ENCODE measurements at regions not wholly inside any gene's neighbourhood (a gene's known extent, or its start where the extent isn't known, plus 50 kb on each side); places are given as distances from the start of the nearest gene placed in this dataset.

GRCh38 chr3:72102112-72102616 lies 317.2 kb upstream of the PROK2 start:
- peaks cover 0 to 2% (median 0%) of the 10 kb centered on the region in 4 experiments; a peak in 1 of 7 replicates for H3K4me1 ChIP-seq (replicated peaks in 1 of 4; ENCODE audit: control insufficient read depth in 3 of 4, insufficient read depth in 4 of 4, low read length in 3 of 4)
- H4K8ac ChIP-seq (ENCODE audit: extremely low read depth, insufficient read depth, low read length) = peak overlapping the region; percentile 21; the same call in 1 of the 2 replicates
- ChIA-PET CTCF (ENCODE audit: partially characterized antibody) (interaction anchor here (1.4 to 2.3 kb wide), 4 partner anchors 8 to 147 kb away, joined by 4 to 6 read pairs (median 4); no protein-coding TSS in a partner anchor), POLR2A (ENCODE audit: partially characterized antibody) (no interaction called here)
- no peak overlapping the region for H2AK5ac ChIP-seq (ENCODE audit: low read depth, low read length)
- H2BK120ac ChIP-seq (replicated peaks; ENCODE audit: low read depth, low read length) = no peak overlapping the region
- WGBS, 2 experiments (ENCODE audit: extremely low coverage in 1 of 2, insufficient coverage in 1 of 2, insufficient read length in 1 of 2, insufficient replicate concordance in 2 of 2, low coverage in 1 of 2, low lambda C conversion rate in 2 of 2, missing lambda C conversion rate in 1 of 2) = 87% methylated on average over 5 of the region's 5 CpGs; no CpG with 5 or more reads in 1 of the 2 experiments
- H3K79me2 ChIP-seq (ENCODE audit: control insufficient read depth in 1 of 2, insufficient read depth in 2 of 2, low read length in 2 of 2) = no peaks in the 10 kb centered on the region
- H4K20me1 ChIP-seq (replicated peaks in 1 of 2; ENCODE audit: control insufficient read depth in 1 of 2, insufficient read depth in 2 of 2, low read length in 2 of 2) = no peaks in the 10 kb centered on the region
- H3K27me3 ChIP-seq (replicated peaks in 1 of 4; ENCODE audit: control insufficient read depth in 3 of 4, extremely low read depth in 1 of 4, insufficient read depth in 3 of 4, low read length in 3 of 4) = peaks cover 0 to 8% (median 5%) of the 10 kb centered on the region in 4 experiments; a peak in 5 of 7 replicates
- H3K27ac ChIP-seq (ENCODE audit: low read depth, low read length) = no peak overlapping the region
- H2BK15ac ChIP-seq (ENCODE audit: low read length) = no peak overlapping the region
- DNase-seq (ENCODE audit: low read depth in 1 of 2, low spot score in 2 of 2) = no peak
- H3K4me2 ChIP-seq (ENCODE audit: insufficient read depth in 1 of 2, low read depth in 2 of 2, low read length in 2 of 2) = no peak overlapping the region
- H2BK20ac ChIP-seq (ENCODE audit: low read length) = no peak overlapping the region
- no peaks in the 10 kb centered on the region for H3K79me1 ChIP-seq (ENCODE audit: low read depth, low read length)
- no peaks in the 10 kb centered on the region for H3K36me3 ChIP-seq (ENCODE audit: control insufficient read depth in 2 of 4, insufficient read depth in 4 of 4, low read length in 3 of 4)
- H4K91ac ChIP-seq (replicated peaks; ENCODE audit: insufficient read length, low read length) = no peak overlapping the region
- H3K4ac ChIP-seq (replicated peaks; ENCODE audit: insufficient read length, low read depth, low read length) = no peak overlapping the region
- H3K14ac ChIP-seq (ENCODE audit: insufficient read length) = no peak overlapping the region
- H4K5ac ChIP-seq (ENCODE audit: insufficient read length, low read depth, low read length) = no peak overlapping the region
- H3K23me2 ChIP-seq (ENCODE audit: low read depth, low read length) = peaks cover 8% of the 10 kb centered on the region
- H2BK12ac ChIP-seq (ENCODE audit: low read depth, low read length) = no peak overlapping the region
- no peaks in the 10 kb centered on the region for H3K9me3 ChIP-seq (ENCODE audit: insufficient read depth in 2 of 2, low read depth in 1 of 2, low read length in 1 of 2)
- no peak overlapping the region for H3K56ac ChIP-seq (replicated peaks; ENCODE audit: insufficient read length, low read depth, low read length)
- no peak for FAIRE-seq
- H3K18ac ChIP-seq (ENCODE audit: extremely low read depth, low read length) = no peak overlapping the region
- H3K4me3 ChIP-seq (ENCODE audit: extremely low read depth in 1 of 4, insufficient read depth in 2 of 4, low read depth in 3 of 4, low read length in 4 of 4) = no peak overlapping the region
- H2BK5ac ChIP-seq (ENCODE audit: low read depth, low read length) = no peak overlapping the region
- H2AFZ ChIP-seq (ENCODE audit: low read length) = no peak overlapping the region
- H3K9ac ChIP-seq (replicated peaks in 1 of 4; ENCODE audit: extremely low read depth in 1 of 4, low read depth in 3 of 4, low read length in 3 of 4) = no peak overlapping the region
- H3K23ac ChIP-seq (ENCODE audit: insufficient read length) = no peak overlapping the region
- TF ChIP-seq CREB1 (IDR thresholded peaks at IDR 0.05) = no peak
- TF ChIP-seq RAD21 (IDR thresholded peaks at IDR 0.05 in 1 of 2, conservative IDR thresholded peaks at IDR 0.05 in 1 of 2; ENCODE audit: low read depth in 2 of 2, low read length in 2 of 2) = no peak
- no peak for TF ChIP-seq POLR2AphosphoS5 (IDR thresholded peaks at IDR 0.05; ENCODE audit: low read depth, low read length)
- no peak for TF ChIP-seq ASH2L (IDR thresholded peaks at IDR 0.05; ENCODE audit: low read length)
- no peak for TF ChIP-seq SIRT6 (IDR thresholded peaks at IDR 0.05; ENCODE audit: low read length)
- no peak for TF ChIP-seq SP4 (IDR thresholded peaks at IDR 0.05; ENCODE audit: low read length)
- no peak for TF ChIP-seq JUND (IDR thresholded peaks at IDR 0.05; ENCODE audit: low read length)
- no peak for TF ChIP-seq TAF7 (optimal IDR thresholded peaks at IDR 0.05; ENCODE audit: borderline replicate concordance, low read depth, low read length)
- no peak for TF ChIP-seq POLR2A (IDR thresholded peaks at IDR 0.05; ENCODE audit: control extremely low read depth in 1 of 2, low read depth in 2 of 2, low read length in 2 of 2)
- no peak for TF ChIP-seq SRF (IDR thresholded peaks at IDR 0.05; ENCODE audit: low read depth, low read length)
- TF ChIP-seq EGR1 (IDR thresholded peaks at IDR 0.05; ENCODE audit: borderline replicate concordance, low read depth, low read length) = no peak
- no peak for TF ChIP-seq HDAC6 (IDR thresholded peaks at IDR 0.05; ENCODE audit: low read depth, low read length)
- no peak for TF ChIP-seq JUN (IDR thresholded peaks at IDR 0.05; ENCODE audit: low read depth, low read length)
- TF ChIP-seq CEBPB (IDR thresholded peaks at IDR 0.05; ENCODE audit: low read depth, low read length) = no peak
- no peak for TF ChIP-seq SP1 (IDR thresholded peaks at IDR 0.05; ENCODE audit: low read depth, low read length)
- TF ChIP-seq ATF3 (IDR thresholded peaks at IDR 0.05; ENCODE audit: insufficient read depth, low read depth, low read length) = no peak

Measured in H1 (cell line).